HCT116 (cell line): ENCODE measurements at regions not wholly inside any gene's neighbourhood (a gene's known extent, or its start where the extent isn't known, plus 50 kb on each side); places are given as distances from the start of the nearest gene placed in this dataset.
"Not testable (repeated sequence)": the region's sequence is repeated elsewhere in the genome, so short reads cannot be mapped to it uniquely, and the experiment has no call there.

Experiments used
- ATAC-seq: fragments of 200-7000 bp; cut with Tn5 transposase; 2 replicates; pipeline ENCODE4 v1.9.1; 2020; ENCODE audit warnings: mild to moderate bottlenecking, moderate library complexity
- BruUV-seq: library from RNA; stranded (reverse); fragments of 400-500 nt; replicated peaks from 2 replicates; lab custom pipeline; 2021; lab: Mats Ljungman, UMichigan
- CTCF ChIA-PET: fragments of 300-600 bp; sonication (Branson Sonifier 250); formaldehyde crosslinking; loops from one replicate; lab custom pipeline; 2021; ENCODE audit warnings: antibody characterized with exemption; lab: Charles Lee
- POLR2A ChIA-PET: fragments of 300-600, 350-600 bp; sonication (Branson Sonifier 250); formaldehyde crosslinking; loops from one replicate; lab custom pipeline; 2021; ENCODE audit warnings: antibody characterized with exemption; lab: Charles Lee
- RAD21 ChIA-PET, 2 experiments: fragments of 300-600 bp; sonication (Branson Sonifier 250); formaldehyde crosslinking; loops; one replicate each; lab custom pipeline; 2023; ENCODE audit warnings: low total read pairs in 2 of 2; ENCODE audit not compliant: uncharacterized antibody in 2 of 2, unreplicated experiment in 2 of 2, low non-redundant PET in 1 of 2; lab: Charles Lee
- DNase-seq: peaks from one replicate; pipeline ENCODE4 v3.0.0-alpha.2; 2010; ENCODE audit warnings: low read depth, low spot score
- H2AFZ ChIP-seq: fragments of 200-600 bp; shearing (Covaris generic), sonication (generic); 2 replicates; pipeline ENCODE4 v1.6.1; 2017; ENCODE audit warnings: low read depth, mixed run types, mixed read lengths, antibody characterized with exemption, low read length; ENCODE audit not compliant: poor library complexity, severe bottlenecking
- H3K27ac ChIP-seq: 2 replicates; pipeline ENCODE4 v1.5.1; 2012; ENCODE audit warnings: low read depth, low read length
- H3K27me3 ChIP-seq: fragments of 200-600 bp; sonication (generic); 2 replicates; pipeline ENCODE4 v1.6.1; 2016; ENCODE audit warnings: mixed run types, low read length, mixed read lengths; ENCODE audit not compliant: insufficient read depth
- H3K36me3 ChIP-seq, 2 experiments: fragments of 200-500 bp in 1 of 2; fragments of 200-600 bp in 1 of 2; sonication (Bioruptor generic) in 1 of 2; sonication (generic) in 1 of 2; 2 replicates each; pipeline versions ENCODE4 v1.5.1 to v1.6.1; 2014 to 2016; ENCODE audit warnings: low read length in 2 of 2, inconsistent platforms in 1 of 2, mixed read lengths in 1 of 2, mixed run types in 1 of 2; ENCODE audit not compliant: insufficient read depth in 2 of 2, control insufficient read depth in 1 of 2
- H3K4me1 ChIP-seq, 2 experiments: fragments of 200-600 bp in 1 of 2; sonication (generic) in 1 of 2; 2 replicates each; pipeline versions ENCODE4 v1.5.1 to v1.6.1; 2012 to 2017; ENCODE audit warnings: low read length in 2 of 2, inconsistent platforms in 1 of 2, mild to moderate bottlenecking in 1 of 2, mixed read lengths in 1 of 2, mixed run types in 1 of 2, moderate library complexity in 1 of 2; ENCODE audit not compliant: insufficient read depth in 2 of 2, control insufficient read depth in 1 of 2
- H3K4me2 ChIP-seq: fragments of 200-600 bp; sonication (generic); 2 replicates; pipeline ENCODE4 v1.6.1; 2017; ENCODE audit warnings: mixed run types, low read length, mixed read lengths
- H3K4me3 ChIP-seq, 2 experiments: fragments of 200-600 bp in 1 of 2; sonication (generic) in 1 of 2; replicated peaks in 1 of 2; 2 replicates each; pipeline ENCODE4 v1.5.1; 2011 to 2016; ENCODE audit warnings: low read length in 2 of 2, control low read depth in 1 of 2, low read depth in 1 of 2, mild to moderate bottlenecking in 1 of 2, mixed read lengths in 1 of 2, mixed run types in 1 of 2
- H3K79me2 ChIP-seq: fragments of 200-600 bp; sonication (generic); 2 replicates; pipeline ENCODE4 v1.6.1; 2017; ENCODE audit warnings: mild to moderate bottlenecking, mixed run types, low read length, moderate library complexity, mixed read lengths; ENCODE audit not compliant: insufficient read depth
- H3K9ac ChIP-seq: fragments of 200-600 bp; sonication (generic); 2 replicates; pipeline ENCODE4 v1.6.1; 2016; ENCODE audit warnings: low read length, mixed read lengths
- H3K9me2 ChIP-seq: fragments of 200-600 bp; sonication (generic), shearing (Covaris generic); 2 replicates; pipeline ENCODE4 v1.6.1; 2017; ENCODE audit warnings: mixed run types, mild to moderate bottlenecking, moderate library complexity; ENCODE audit not compliant: insufficient read depth
- H3K9me3 ChIP-seq, 2 experiments: fragments of 200-500 bp in 1 of 2; fragments of 200-600 bp in 1 of 2; sonication (Bioruptor generic) in 1 of 2; sonication (generic) in 1 of 2; 2 replicates each; pipeline ENCODE4 v1.6.1; 2014 to 2017; ENCODE audit warnings: low read length in 2 of 2, mixed read lengths in 2 of 2, inconsistent platforms in 1 of 2, low read depth in 1 of 2, mild to moderate bottlenecking in 1 of 2, mixed run types in 1 of 2, moderate library complexity in 1 of 2; ENCODE audit not compliant: control insufficient read depth in 1 of 2, insufficient read depth in 1 of 2
- H4K20me1 ChIP-seq: fragments of 200-600 bp; sonication (generic), shearing (Covaris generic); 2 replicates; pipeline ENCODE4 v1.6.1; 2017; ENCODE audit warnings: mixed run types, mild to moderate bottlenecking, moderate library complexity; ENCODE audit not compliant: insufficient read depth
- CBX3 ChIP-seq: IDR thresholded peaks from 2 replicates; pipeline ENCODE4 v1.6.1; 2012; ENCODE audit warnings: low read depth
- CTCF ChIP-seq, 3 experiments: fragments of 200-600 bp in 1 of 3; sonication (generic) in 1 of 3; IDR thresholded peaks in 2 of 3; conservative IDR thresholded peaks in 1 of 3; 2 replicates each; pipeline ENCODE4 v1.5.1; 2012 to 2017; ENCODE audit warnings: low read depth in 2 of 3, low read length in 2 of 3, antibody characterized with exemption in 1 of 3, borderline replicate concordance in 1 of 3, control low read depth in 1 of 3, mild to moderate bottlenecking in 1 of 3, mixed read lengths in 1 of 3, mixed run types in 1 of 3, moderate library complexity in 1 of 3; ENCODE audit not compliant: insufficient read depth in 1 of 3
- EGR1 ChIP-seq: IDR thresholded peaks from 2 replicates; pipeline ENCODE4 v1.6.1; 2012; ENCODE audit warnings: low read depth
- EZH2 ChIP-seq: fragments of 200-600 bp; sonication (generic); IDR thresholded peaks from 2 replicates; pipeline ENCODE4 v1.6.1; 2017; ENCODE audit warnings: antibody characterized with exemption, mixed run types
- EZH2phosphoT487 ChIP-seq: fragments of 200-600 bp; IDR thresholded peaks from 2 replicates; pipeline ENCODE4 v1.6.1; 2018; ENCODE audit warnings: antibody characterized with exemption, borderline replicate concordance
- FOSL1 ChIP-seq: IDR thresholded peaks from 2 replicates; pipeline ENCODE4 v1.6.1; 2012; ENCODE audit warnings: low read depth
- POLR2A ChIP-seq: IDR thresholded peaks from 2 replicates; pipeline ENCODE4 v1.7.0; 2011; ENCODE audit warnings: borderline replicate concordance; ENCODE audit not compliant: insufficient read depth, insufficient read length; ENCODE audit errors: extremely low read depth
- RAD21 ChIP-seq: IDR thresholded peaks from 2 replicates; pipeline ENCODE4 v1.6.1; 2012; ENCODE audit warnings: low read depth, mild to moderate bottlenecking
- REST ChIP-seq: IDR thresholded peaks from 2 replicates; pipeline ENCODE4 v1.6.1; 2012; ENCODE audit warnings: low read depth
- SIN3A ChIP-seq: IDR thresholded peaks from 2 replicates; pipeline ENCODE4 v1.6.1; 2012; ENCODE audit warnings: low read depth
- SP1 ChIP-seq: IDR thresholded peaks from 2 replicates; pipeline ENCODE4 v1.6.1; 2012; ENCODE audit warnings: low read depth
- SRF ChIP-seq: IDR thresholded peaks from 2 replicates; pipeline ENCODE4 v1.6.1; 2012; ENCODE audit warnings: low read depth
- TCF7L2 ChIP-seq: IDR thresholded peaks from 2 replicates; pipeline ENCODE4 v1.7.0; 2011; ENCODE audit warnings: borderline replicate concordance, inconsistent platforms; ENCODE audit not compliant: insufficient read depth, insufficient read length; ENCODE audit errors: extremely low read depth
- YY1 ChIP-seq: IDR thresholded peaks from 2 replicates; pipeline ENCODE4 v1.6.1; 2011; ENCODE audit warnings: low read length, low read depth, moderate library complexity, mild to moderate bottlenecking; ENCODE audit not compliant: insufficient replicate concordance; ENCODE audit errors: extremely low read depth
- ZFX ChIP-seq: fragments of 450-650 bp; IDR thresholded peaks from 2 replicates; pipeline ENCODE4 v1.6.1; 2017
- ZNF274 ChIP-seq: fragments of 200-500 bp; sonication (Bioruptor generic); IDR thresholded peaks from 2 replicates; pipeline ENCODE4 v1.6.1; 2014; ENCODE audit warnings: mild to moderate bottlenecking, low read depth, low read length, inconsistent platforms
- intact Hi-C: fragments of 100-400 bp; cut with micrococcal nuclease; formaldehyde crosslinking; loops from 2 replicates; pipeline ENCODE4 v1.10.0; 2022
- TF ChIP-seq, protein P1 (sequence below): IDR thresholded peaks from 2 replicates; pipeline ENCODE4 v1.6.1; 2012

DNA sequence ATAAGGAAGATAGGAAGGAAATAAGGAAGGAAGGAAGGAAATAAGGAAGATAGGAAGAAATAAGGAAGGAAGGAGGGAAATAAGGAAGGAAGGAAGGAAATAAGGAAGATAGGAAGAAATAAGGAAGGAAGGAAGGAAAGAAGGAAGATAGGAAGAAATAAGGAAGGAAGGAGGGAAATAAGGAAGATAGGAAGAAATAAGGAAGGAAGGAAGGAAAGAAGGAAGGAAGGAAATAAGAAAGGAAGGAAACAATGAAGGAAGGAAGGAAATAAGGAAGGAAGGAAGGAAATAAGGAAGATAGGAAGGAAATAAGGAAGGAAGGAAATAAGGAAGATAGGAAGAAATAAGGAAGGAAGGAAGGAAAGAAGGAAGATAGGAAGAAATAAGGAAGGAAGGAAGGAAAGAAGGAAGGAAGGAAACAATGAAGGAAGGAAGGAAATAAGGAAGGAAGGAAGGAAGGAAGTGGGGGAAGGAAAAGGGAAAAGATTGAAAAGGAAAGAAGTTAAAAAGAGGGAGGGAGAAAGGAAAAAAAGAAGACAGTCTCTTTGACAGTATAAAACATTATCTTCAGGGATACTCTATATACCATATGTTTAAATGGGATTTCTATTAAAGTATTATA lies 227.1 kb downstream of the SP3 start:
- H3K4me3 ChIP-seq, DNase-seq, CTCF ChIA-PET, H3K27ac ChIP-seq, H3K9ac ChIP-seq, H3K4me1 ChIP-seq, H3K9me3 ChIP-seq, H4K20me1 ChIP-seq, H3K36me3 ChIP-seq, intact Hi-C loops, BruUV-seq, H3K9me2 ChIP-seq, POLR2A ChIA-PET, H3K79me2 ChIP-seq, RAD21 ChIA-PET, ATAC-seq, H2AFZ ChIP-seq, H3K4me2 ChIP-seq, H3K27me3 ChIP-seq: not testable (repeated sequence)

- H3K4me1 ChIP-seq = peaks cover 0 to 4% of the 10 kb centered on the region in 2 experiments; a peak in 1 of 4 replicates
- no peak overlapping the region for H3K27ac ChIP-seq
- ATAC-seq = no peak
- H3K4me3 ChIP-seq = no peak overlapping the region
- H3K4me2 ChIP-seq = no peak overlapping the region
- H4K20me1 ChIP-seq = no peaks in the 10 kb centered on the region
- H3K9me2 ChIP-seq = no peaks in the 10 kb centered on the region
- H3K79me2 ChIP-seq = no peaks in the 10 kb centered on the region
- H3K9ac ChIP-seq = no peak overlapping the region
- RAD21 ChIA-PET = no interaction called here
- POLR2A ChIA-PET = no interaction called here
- H3K9me3 ChIP-seq = no peaks in the 10 kb centered on the region
- intact Hi-C loops = no loop called here
- CTCF ChIA-PET = no interaction called here
- BruUV-seq = no TSS peak
- no peak for DNase-seq
- no peaks in the 10 kb centered on the region for H3K36me3 ChIP-seq
- H2AFZ ChIP-seq = no peak overlapping the region
- H3K27me3 ChIP-seq = no peaks in the 10 kb centered on the region
- TF ChIP-seq, protein P1, sequence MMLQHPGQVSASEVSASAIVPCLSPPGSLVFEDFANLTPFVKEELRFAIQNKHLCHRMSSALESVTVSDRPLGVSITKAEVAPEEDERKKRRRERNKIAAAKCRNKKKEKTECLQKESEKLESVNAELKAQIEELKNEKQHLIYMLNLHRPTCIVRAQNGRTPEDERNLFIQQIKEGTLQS = no peak
- no peak for TF ChIP-seq SRF
- TF ChIP-seq YY1 = no peak
- TF ChIP-seq FOSL1 = no peak
- no peak for TF ChIP-seq SIN3A
- no peak for TF ChIP-seq ZNF274
- TF ChIP-seq CTCF (IDR thresholded peaks at IDR 0.05 in 2 of 3, conservative IDR thresholded peaks at IDR 0.05 in 1 of 3; ENCODE audit: borderline replicate concordance in 1 of 3, insufficient read depth in 1 of 3, low read depth in 2 of 3, low read length in 2 of 3) = no peak
- no peak for TF ChIP-seq TCF7L2
- no peak for TF ChIP-seq CBX3
- no peak for TF ChIP-seq ZFX
- no peak for TF ChIP-seq RAD21
- TF ChIP-seq EZH2 = no peak
- TF ChIP-seq EZH2phosphoT487 = no peak
- no peak for TF ChIP-seq REST
- no peak for TF ChIP-seq POLR2A
- TF ChIP-seq EGR1 = no peak
- no peak for TF ChIP-seq SP1
Observed at GRCh38 chr2:173739006-173739405, 226.2 kb downstream of the SP3 start.
